Fibroblast of pulmonary artery (primary cell): ENCODE measurements at regions not wholly inside any gene's neighbourhood (a gene's known extent, or its start where the extent isn't known, plus 50 kb on each side); places are given as distances from the start of the nearest gene placed in this dataset.

Experiments used
- DNase-seq: peaks from one replicate; pipeline ENCODE4 v3.0.0-alpha.2; 2010; ENCODE audit warnings: low read depth
- H3K4me3 ChIP-seq: replicated peaks from 2 replicates; pipeline ENCODE4 v1.5.1; 2011; ENCODE audit warnings: low read depth, mild to moderate bottlenecking, control low read depth, low read length, moderate library complexity
- CTCF ChIP-seq: IDR thresholded peaks from 2 replicates; pipeline ENCODE4 v1.5.1; 2011; ENCODE audit warnings: mild to moderate bottlenecking, control low read depth, low read length, inconsistent platforms; ENCODE audit errors: missing control alignments

DNA sequence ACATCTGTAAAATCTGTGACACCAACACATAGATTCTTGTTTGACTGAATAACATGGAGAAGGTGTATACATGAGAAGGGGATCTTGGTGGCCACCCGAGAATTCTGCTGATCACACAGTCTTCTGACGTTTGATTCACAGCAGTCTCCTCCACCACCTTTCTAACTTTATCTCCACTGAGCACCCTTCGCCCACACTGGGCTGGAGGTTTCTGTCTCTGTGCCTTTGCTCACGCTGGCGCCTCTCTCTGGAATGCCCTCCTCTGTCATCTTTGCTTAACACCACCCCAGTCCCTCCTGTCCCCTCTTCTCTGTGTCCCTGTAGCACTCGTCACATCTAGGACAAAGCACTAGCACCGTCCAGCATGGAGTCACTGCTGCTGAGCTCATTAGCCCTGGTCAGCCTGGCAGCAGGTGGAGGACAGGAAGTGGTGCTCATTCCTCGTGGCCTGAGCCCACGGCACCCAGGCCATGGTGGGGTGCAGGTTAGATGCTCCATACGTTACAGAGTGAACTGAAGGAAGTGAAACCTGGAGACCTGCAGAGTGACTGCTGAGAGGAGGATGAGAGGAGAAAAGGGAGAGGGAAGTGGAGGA lies 384.6 kb downstream of the UQCRFS1 start:
- H3K4me3 ChIP-seq = no peak overlapping the region
- no peak for TF ChIP-seq CTCF
- no peak for DNase-seq

- no peak for DNase-seq
- H3K4me3 ChIP-seq = no peak overlapping the region
- TF ChIP-seq CTCF = no peak
These were observed 385.6 kb downstream of the UQCRFS1 start for GRCh38 chr19:28827382-28827781.

DNA sequence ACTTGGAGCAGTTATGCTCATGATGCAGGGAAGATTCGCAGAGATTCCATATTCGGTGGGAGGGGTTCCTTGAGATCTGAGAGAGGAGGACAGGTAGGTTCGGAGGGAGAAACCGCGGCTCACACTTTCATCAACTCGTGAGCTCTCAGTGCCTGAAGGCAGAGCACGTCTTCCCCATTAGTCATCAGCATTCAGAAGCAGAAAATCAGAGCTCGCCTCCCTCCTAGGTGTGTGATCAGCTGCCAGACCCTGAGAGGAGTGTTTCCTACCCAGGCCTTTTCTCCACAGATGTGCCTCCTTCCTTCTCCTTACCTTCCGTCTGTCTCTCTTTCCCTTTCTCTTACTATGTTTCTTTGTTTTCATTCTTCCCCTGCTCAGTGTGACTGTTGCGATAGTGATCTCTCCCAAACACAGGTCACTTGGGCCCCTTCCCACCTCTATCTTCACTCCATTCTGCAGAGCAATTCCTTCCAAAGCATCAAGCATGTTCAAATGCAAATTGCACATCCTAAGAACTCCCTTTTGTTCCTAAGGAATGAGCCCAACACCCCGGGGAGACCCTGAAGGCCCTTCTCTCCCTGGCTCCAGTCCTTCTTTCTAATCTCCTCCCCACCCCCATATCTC lies 389.5 kb downstream of the UQCRFS1 start:
- TF ChIP-seq CTCF = no peak
- H3K4me3 ChIP-seq = no peak overlapping the region
- no peak for DNase-seq

GRCh38 chr19:28820289-28820688 lies 392.7 kb downstream of the UQCRFS1 start:
- TF ChIP-seq CTCF = no peak
- DNase-seq = no peak
- H3K4me3 ChIP-seq = no peak overlapping the region

DNA sequence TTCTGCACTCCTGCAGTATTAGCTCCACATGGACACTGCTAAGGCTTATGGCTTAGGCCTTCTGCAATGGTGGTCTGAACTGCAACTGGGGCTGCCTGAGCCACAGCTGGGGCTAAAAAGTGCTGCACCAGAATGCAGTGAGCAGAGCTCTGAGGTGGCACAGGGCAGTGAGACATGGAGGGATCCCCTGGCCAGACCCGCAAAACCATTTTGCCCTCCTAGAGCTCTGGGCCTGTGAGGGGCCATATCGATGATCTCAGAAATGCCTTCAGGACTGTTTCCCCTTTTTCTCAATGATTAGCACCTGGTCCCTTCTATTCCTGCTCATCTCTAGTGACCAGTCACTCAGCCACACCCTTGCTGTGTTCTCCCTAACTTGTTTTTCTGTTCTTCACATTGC lies 397.7 kb downstream of the UQCRFS1 start:
- TF ChIP-seq CTCF = no peak
- no peak overlapping the region for H3K4me3 ChIP-seq
- DNase-seq = no peak

GRCh38 chr19:28794301-28794700 lies 418.6 kb downstream of the UQCRFS1 start:
- H3K4me3 ChIP-seq = no peak overlapping the region
- no peak for TF ChIP-seq CTCF
- no peak for DNase-seq
